ENCODE measurements at regions not wholly inside any gene's neighbourhood (a gene's known extent, or its start where the extent isn't known, plus 50 kb on each side); places are given as distances from the start of the nearest gene placed in this dataset.

DNA sequence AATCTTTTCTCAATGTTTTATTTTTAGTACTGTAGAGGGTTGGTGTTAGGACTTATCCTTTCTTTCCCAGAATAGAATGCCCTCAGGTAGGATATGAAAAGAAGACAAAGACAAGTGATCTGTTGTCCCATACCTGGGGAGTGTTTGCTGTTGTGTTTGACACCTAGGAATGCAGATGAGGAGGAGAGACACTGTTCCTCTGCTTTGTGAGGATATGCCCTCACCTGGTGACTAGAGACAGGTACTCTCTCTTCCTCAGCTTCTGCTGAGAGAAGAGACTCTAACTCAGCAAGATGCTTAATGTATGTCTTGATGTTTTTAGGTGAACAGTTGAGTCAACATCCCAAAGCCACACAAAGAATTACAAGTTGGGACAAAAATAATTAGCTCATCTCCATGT, 468.4 kb downstream of the PRR16 start:
- TF ChIP-seq CTCF (IDR thresholded peaks at IDR 0.05) = no peak
- TF ChIP-seq POLR2A (IDR thresholded peaks at IDR 0.05) = no peak
